Prostate gland (tissue), 2 donors: ENCODE measurements at regions not wholly inside any gene's neighbourhood (a gene's known extent, or its start where the extent isn't known, plus 50 kb on each side); places are given as distances from the start of the nearest gene placed in this dataset.

Source experiments
- POLR2A ChIP-seq: fragments of 450-650 bp; IDR thresholded peaks from one replicate; pipeline ENCODE4 v1.6.1; 2016; ENCODE audit warnings: antibody characterized with exemption, mild to moderate bottlenecking
- POLR2AphosphoS5 ChIP-seq: sonication (generic); formaldehyde crosslinking; IDR thresholded peaks from one replicate; pipeline ENCODE4 v1.6.1; 2017; ENCODE audit warnings: antibody characterized with exemption
- TF ChIP-seq, protein P1 (sequence below), 4 experiments: fragments of 200-600 bp in 2 of 4; fragments of 450-650 bp in 2 of 4; sonication (generic) in 2 of 4; IDR thresholded peaks; 1 replicate in 3 of 4; 2 replicates in 1 of 4; pipeline ENCODE4 v1.5.1; 2016 to 2019; ENCODE audit warnings: antibody characterized with exemption in 4 of 4, mild to moderate bottlenecking in 2 of 4, moderate library complexity in 2 of 4

DNA sequence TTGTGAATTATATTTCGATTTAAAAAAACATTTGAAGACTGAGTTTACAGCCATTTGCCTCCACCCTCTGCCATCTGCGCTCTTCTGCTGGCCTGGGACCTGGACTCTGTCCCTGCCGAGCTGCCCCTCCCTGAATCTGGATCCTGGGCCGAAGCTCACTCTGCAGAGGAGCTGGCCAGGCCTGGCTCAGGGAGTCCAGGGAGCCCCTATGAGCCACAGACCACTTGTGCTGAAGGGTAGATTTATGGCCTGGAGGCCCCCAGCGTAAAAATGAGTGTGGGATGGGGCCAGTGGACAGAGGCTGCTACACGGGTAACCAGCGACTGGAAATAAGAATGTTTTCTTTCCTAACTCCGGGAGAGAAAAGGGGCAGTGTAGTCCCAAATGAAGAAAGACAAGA is 129.8 kb downstream of the FGF18 start:
- no peak for TF ChIP-seq POLR2A
- TF ChIP-seq, protein P1, sequence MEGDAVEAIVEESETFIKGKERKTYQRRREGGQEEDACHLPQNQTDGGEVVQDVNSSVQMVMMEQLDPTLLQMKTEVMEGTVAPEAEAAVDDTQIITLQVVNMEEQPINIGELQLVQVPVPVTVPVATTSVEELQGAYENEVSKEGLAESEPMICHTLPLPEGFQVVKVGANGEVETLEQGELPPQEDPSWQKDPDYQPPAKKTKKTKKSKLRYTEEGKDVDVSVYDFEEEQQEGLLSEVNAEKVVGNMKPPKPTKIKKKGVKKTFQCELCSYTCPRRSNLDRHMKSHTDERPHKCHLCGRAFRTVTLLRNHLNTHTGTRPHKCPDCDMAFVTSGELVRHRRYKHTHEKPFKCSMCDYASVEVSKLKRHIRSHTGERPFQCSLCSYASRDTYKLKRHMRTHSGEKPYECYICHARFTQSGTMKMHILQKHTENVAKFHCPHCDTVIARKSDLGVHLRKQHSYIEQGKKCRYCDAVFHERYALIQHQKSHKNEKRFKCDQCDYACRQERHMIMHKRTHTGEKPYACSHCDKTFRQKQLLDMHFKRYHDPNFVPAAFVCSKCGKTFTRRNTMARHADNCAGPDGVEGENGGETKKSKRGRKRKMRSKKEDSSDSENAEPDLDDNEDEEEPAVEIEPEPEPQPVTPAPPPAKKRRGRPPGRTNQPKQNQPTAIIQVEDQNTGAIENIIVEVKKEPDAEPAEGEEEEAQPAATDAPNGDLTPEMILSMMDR (IDR thresholded peaks at IDR 0.05) = no peak
- TF ChIP-seq POLR2AphosphoS5 = no peak
